ENCODE measurements at regions not wholly inside any gene's neighbourhood (a gene's known extent, or its start where the extent isn't known, plus 50 kb on each side); places are given as distances from the start of the nearest gene placed in this dataset.

- H3K4me1 ChIP-seq (ENCODE audit: control insufficient read depth in 1 of 2, insufficient read depth in 2 of 2, low read length in 2 of 2), result no peaks in the 10 kb centered on the region
- H3K9me3 ChIP-seq (ENCODE audit: insufficient read depth, low read depth, low read length), result no peaks in the 10 kb centered on the region
- no peak overlapping the region for H4K91ac ChIP-seq (ENCODE audit: low read depth, low read length)
- DNase-seq, result no peak
- no peaks in the 10 kb centered on the region for H3K36me3 ChIP-seq (ENCODE audit: control insufficient read depth in 1 of 2, insufficient read depth in 2 of 2, low read length in 2 of 2)
- H3K9ac ChIP-seq (ENCODE audit: low read length), result no peak overlapping the region
- H2AK5ac ChIP-seq (ENCODE audit: low read length), result no peak overlapping the region
- H3K4me2 ChIP-seq (ENCODE audit: low read length), result no peak overlapping the region
- H3K79me1 ChIP-seq (ENCODE audit: low read length), result no peaks in the 10 kb centered on the region
- H4K8ac ChIP-seq (ENCODE audit: low read depth, low read length), result no peak overlapping the region
- no peak overlapping the region for H2AFZ ChIP-seq (ENCODE audit: insufficient read depth, low read length, poor library complexity)
- no peaks in the 10 kb centered on the region for H3K27me3 ChIP-seq (ENCODE audit: insufficient read depth, low read length)
- no peak overlapping the region for H2BK120ac ChIP-seq (ENCODE audit: insufficient read depth, low read length, poor library complexity)
- H3K4ac ChIP-seq (ENCODE audit: low read depth, low read length), result no peak overlapping the region
- H3K79me2 ChIP-seq (ENCODE audit: control insufficient read depth, insufficient read depth, low read length, poor library complexity), result no peaks in the 10 kb centered on the region
- H3K14ac ChIP-seq (ENCODE audit: low read length), result no peak overlapping the region
- H3K23ac ChIP-seq (ENCODE audit: low read length), result no peak overlapping the region
- H3K4me3 ChIP-seq (ENCODE audit: low read depth, low read length), result no peak overlapping the region
- H3K18ac ChIP-seq (ENCODE audit: low read length), result no peak overlapping the region
- H4K12ac ChIP-seq (ENCODE audit: low read depth, low read length), result no peak overlapping the region
- no peak overlapping the region for H2BK12ac ChIP-seq (ENCODE audit: low read length)
- H3K27ac ChIP-seq (ENCODE audit: low read depth, low read length), result no peak overlapping the region
- H2BK5ac ChIP-seq (ENCODE audit: low read depth, low read length, poor library complexity), result no peak overlapping the region
- WGBS (ENCODE audit: extremely low coverage, insufficient coverage, insufficient read length), result no CpG with 5 or more reads among the region's 5 CpGs
These were observed 238.4 kb upstream of the POU3F1 start for GRCh38 chr1:38284953-38285352.

- H3K79me1 ChIP-seq (ENCODE audit: low read length), result no peaks in the 10 kb centered on the region
- no peak overlapping the region for H3K18ac ChIP-seq (ENCODE audit: low read length)
- no peaks in the 10 kb centered on the region for H3K36me3 ChIP-seq (ENCODE audit: control insufficient read depth in 1 of 2, insufficient read depth in 2 of 2, low read length in 2 of 2)
- no peak overlapping the region for H4K12ac ChIP-seq (ENCODE audit: low read depth, low read length)
- H3K79me2 ChIP-seq (ENCODE audit: control insufficient read depth, insufficient read depth, low read length, poor library complexity), result no peaks in the 10 kb centered on the region
- H4K91ac ChIP-seq (ENCODE audit: low read depth, low read length), result no peak overlapping the region
- no peak overlapping the region for H3K4me3 ChIP-seq (ENCODE audit: low read depth, low read length)
- H3K9ac ChIP-seq (ENCODE audit: low read length), result no peak overlapping the region
- no peak for DNase-seq
- no peak overlapping the region for H2AFZ ChIP-seq (ENCODE audit: insufficient read depth, low read length, poor library complexity)
- H2AK5ac ChIP-seq (ENCODE audit: low read length), result no peak overlapping the region
- H3K27ac ChIP-seq (ENCODE audit: low read depth, low read length), result no peak overlapping the region
- H3K14ac ChIP-seq (ENCODE audit: low read length), result no peak overlapping the region
- no peaks in the 10 kb centered on the region for H3K9me3 ChIP-seq (ENCODE audit: insufficient read depth, low read depth, low read length)
- no peak overlapping the region for H2BK12ac ChIP-seq (ENCODE audit: low read length)
- no peak overlapping the region for H4K8ac ChIP-seq (ENCODE audit: low read depth, low read length)
- no peak overlapping the region for H3K4me2 ChIP-seq (ENCODE audit: low read length)
- H2BK5ac ChIP-seq (ENCODE audit: low read depth, low read length, poor library complexity), result no peak overlapping the region
- no CpG with 5 or more reads among the region's 14 CpGs for WGBS (ENCODE audit: extremely low coverage, insufficient coverage, insufficient read length)
- H3K4ac ChIP-seq (ENCODE audit: low read depth, low read length), result no peak overlapping the region
- H3K4me1 ChIP-seq (ENCODE audit: control insufficient read depth in 1 of 2, insufficient read depth in 2 of 2, low read length in 2 of 2), result peaks cover 0 to 3% of the 10 kb centered on the region in 2 experiments
- no peak overlapping the region for H3K23ac ChIP-seq (ENCODE audit: low read length)
- no peak overlapping the region for H2BK120ac ChIP-seq (ENCODE audit: insufficient read depth, low read length, poor library complexity)
- H3K27me3 ChIP-seq (ENCODE audit: insufficient read depth, low read length), result no peaks in the 10 kb centered on the region
These were observed 237.3 kb upstream of the POU3F1 start for GRCh38 chr1:38283696-38284470.

GRCh38 chr1:38279148-38279547, 232.6 kb upstream of the POU3F1 start:
- no peak overlapping the region for H3K4me2 ChIP-seq (ENCODE audit: low read length)
- no peak overlapping the region for H4K91ac ChIP-seq (ENCODE audit: low read depth, low read length)
- no peak overlapping the region for H2BK120ac ChIP-seq (ENCODE audit: insufficient read depth, low read length, poor library complexity)
- H3K18ac ChIP-seq (ENCODE audit: low read length), result no peak overlapping the region
- no peaks in the 10 kb centered on the region for H3K27me3 ChIP-seq (ENCODE audit: insufficient read depth, low read length)
- H3K23ac ChIP-seq (ENCODE audit: low read length), result no peak overlapping the region
- no peaks in the 10 kb centered on the region for H3K79me1 ChIP-seq (ENCODE audit: low read length)
- H4K12ac ChIP-seq (ENCODE audit: low read depth, low read length), result no peak overlapping the region
- H3K14ac ChIP-seq (ENCODE audit: low read length), result no peak overlapping the region
- H2AK5ac ChIP-seq (ENCODE audit: low read length), result no peak overlapping the region
- no peak overlapping the region for H3K4ac ChIP-seq (ENCODE audit: low read depth, low read length)
- no peak overlapping the region for H2BK5ac ChIP-seq (ENCODE audit: low read depth, low read length, poor library complexity)
- H3K36me3 ChIP-seq (ENCODE audit: control insufficient read depth in 1 of 2, insufficient read depth in 2 of 2, low read length in 2 of 2), result no peaks in the 10 kb centered on the region
- no peak for DNase-seq
- H2AFZ ChIP-seq (ENCODE audit: insufficient read depth, low read length, poor library complexity), result no peak overlapping the region
- H3K79me2 ChIP-seq (ENCODE audit: control insufficient read depth, insufficient read depth, low read length, poor library complexity), result no peaks in the 10 kb centered on the region
- H4K8ac ChIP-seq (ENCODE audit: low read depth, low read length), result no peak overlapping the region
- H3K27ac ChIP-seq (ENCODE audit: low read depth, low read length), result no peak overlapping the region
- H3K9me3 ChIP-seq (ENCODE audit: insufficient read depth, low read depth, low read length), result peaks cover 2% of the 10 kb centered on the region
- H3K4me1 ChIP-seq (ENCODE audit: control insufficient read depth in 1 of 2, insufficient read depth in 2 of 2, low read length in 2 of 2), result peaks cover 6 to 11% of the 10 kb centered on the region in 2 experiments
- H2BK12ac ChIP-seq (ENCODE audit: low read length), result no peak overlapping the region
- no peak overlapping the region for H3K4me3 ChIP-seq (ENCODE audit: low read depth, low read length)
- no peak overlapping the region for H3K9ac ChIP-seq (ENCODE audit: low read length)

- Histone ChIP-seq H3K79me1 (ENCODE audit: low read length) (no peaks in the 10 kb centered on the region), H3K14ac (ENCODE audit: low read length) (no peak overlapping the region), H3K4me2 (ENCODE audit: low read length) (no peak overlapping the region), H2BK5ac (ENCODE audit: low read depth, low read length, poor library complexity) (no peak overlapping the region), H3K27ac (ENCODE audit: low read depth, low read length) (no peak overlapping the region), H2BK12ac (ENCODE audit: low read length) (no peak overlapping the region), H3K9me3 (ENCODE audit: insufficient read depth, low read depth, low read length) (peaks cover 2% of the 10 kb centered on the region), H4K12ac (ENCODE audit: low read depth, low read length) (no peak overlapping the region), H3K4me1 (ENCODE audit: control insufficient read depth in 1 of 2, insufficient read depth in 2 of 2, low read length in 2 of 2) (peaks cover 6 to 11% of the 10 kb centered on the region in 2 experiments), H3K4me3 (ENCODE audit: low read depth, low read length) (no peak overlapping the region), H2AK5ac (ENCODE audit: low read length) (no peak overlapping the region), H4K91ac (ENCODE audit: low read depth, low read length) (no peak overlapping the region), H3K23ac (ENCODE audit: low read length) (no peak overlapping the region), H3K27me3 (ENCODE audit: insufficient read depth, low read length) (no peaks in the 10 kb centered on the region), H3K4ac (ENCODE audit: low read depth, low read length) (no peak overlapping the region), H3K36me3 (ENCODE audit: control insufficient read depth in 1 of 2, insufficient read depth in 2 of 2, low read length in 2 of 2) (no peaks in the 10 kb centered on the region), H3K9ac (ENCODE audit: low read length) (no peak overlapping the region), H3K79me2 (ENCODE audit: control insufficient read depth, insufficient read depth, low read length, poor library complexity) (no peaks in the 10 kb centered on the region), H4K8ac (ENCODE audit: low read depth, low read length) (no peak overlapping the region), H3K18ac (ENCODE audit: low read length) (no peak overlapping the region), H2AFZ (ENCODE audit: insufficient read depth, low read length, poor library complexity) (no peak overlapping the region), H2BK120ac (ENCODE audit: insufficient read depth, low read length, poor library complexity) (no peak overlapping the region)
- no CpG with 5 or more reads among the region's 2 CpGs for WGBS (ENCODE audit: extremely low coverage, insufficient coverage, insufficient read length)
- no peak for DNase-seq
These were observed 231.1 kb upstream of the POU3F1 start for GRCh38 chr1:38277646-38278045.

All from trophoblast cell (in vitro differentiated cells and primary cell).